ENCODE measurements at regions not wholly inside any gene's neighbourhood (a gene's known extent, or its start where the extent isn't known, plus 50 kb on each side); places are given as distances from the start of the nearest gene placed in this dataset.

GRCh38 chr1:34621916-34622315, 132.9 kb upstream of the GJB5 start:
- DNase-seq (no peak), ATAC-seq (no peak)
- TF ChIP-seq CTCF (IDR thresholded peaks at IDR 0.05) (no peak), POLR2A (IDR thresholded peaks at IDR 0.05) (no peak)
- H3K4me3 ChIP-seq, result no peak overlapping the region
- WGBS (ENCODE audit: insufficient coverage, low coverage, low lambda C conversion rate, missing lambda C conversion rate), result 40% methylated on average over 3 of the region's 4 CpGs
- no peak overlapping the region for H3K27ac ChIP-seq
- no peaks in the 10 kb centered on the region for H3K9me3 ChIP-seq
- H3K4me1 ChIP-seq, result no peaks in the 10 kb centered on the region
- no peaks in the 10 kb centered on the region for H3K36me3 ChIP-seq
- intact Hi-C loops (cut with DNase I), result no loop called here
- H3K27me3 ChIP-seq, result no peaks in the 10 kb centered on the region

- Histone ChIP-seq H3K27ac (no peak overlapping the region), H3K27me3 (no peaks in the 10 kb centered on the region), H3K9me3 (no peaks in the 10 kb centered on the region), H3K4me1 (no peaks in the 10 kb centered on the region), H3K4me3 (no peak overlapping the region), H3K36me3 (no peaks in the 10 kb centered on the region)
- WGBS (ENCODE audit: insufficient coverage, low coverage, low lambda C conversion rate, missing lambda C conversion rate), result 45% methylated on average over 3 of the region's 6 CpGs
- DNase-seq (no peak), ATAC-seq (no peak)
- TF ChIP-seq CTCF (IDR thresholded peaks at IDR 0.05), result no peak
- no peak for TF ChIP-seq POLR2A (IDR thresholded peaks at IDR 0.05)
- intact Hi-C loops (cut with DNase I), result no loop called here
These were observed 129.3 kb upstream of the GJB5 start for GRCh38 chr1:34625521-34626015.

GRCh38 chr1:34627465-34628240, 127.2 kb upstream of the GJB5 start:
- no peaks in the 10 kb centered on the region for H3K9me3 ChIP-seq
- ATAC-seq (no peak), DNase-seq (no peak)
- intact Hi-C loops (cut with DNase I), result no loop called here
- TF ChIP-seq POLR2A (IDR thresholded peaks at IDR 0.05) (no peak), CTCF (IDR thresholded peaks at IDR 0.05) (no peak)
- no peaks in the 10 kb centered on the region for H3K27me3 ChIP-seq
- no peak overlapping the region for H3K27ac ChIP-seq
- no peaks in the 10 kb centered on the region for H3K4me1 ChIP-seq
- no peaks in the 10 kb centered on the region for H3K36me3 ChIP-seq
- no peak overlapping the region for H3K4me3 ChIP-seq
- WGBS (ENCODE audit: insufficient coverage, low coverage, low lambda C conversion rate, missing lambda C conversion rate), result 32% methylated on average over 7 of the region's 10 CpGs

DNA sequence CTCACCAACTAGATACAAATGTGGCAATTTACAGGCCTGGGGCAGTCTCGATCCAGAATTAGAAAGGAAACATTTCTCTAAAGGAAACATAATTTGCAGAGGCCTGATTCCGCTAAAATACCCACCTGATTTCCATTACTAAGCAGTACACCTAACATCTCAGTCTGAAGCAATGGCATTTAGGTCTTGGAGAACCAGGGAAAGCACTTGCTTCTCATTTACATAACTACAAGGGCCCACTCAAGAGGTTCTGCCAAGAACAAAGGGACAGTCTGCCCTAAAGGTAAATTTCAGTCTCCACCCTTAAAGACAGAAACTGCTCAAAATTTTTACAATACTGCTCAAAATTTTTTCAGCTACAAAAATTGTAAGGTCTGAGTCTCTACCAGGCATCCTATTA, 123.7 kb upstream of the GJB5 start:
- H3K27ac ChIP-seq, result no peak overlapping the region
- TF ChIP-seq CTCF (IDR thresholded peaks at IDR 0.05) (no peak), POLR2A (IDR thresholded peaks at IDR 0.05) (no peak)
- DNase-seq (no peak), ATAC-seq (no peak)
- no peaks in the 10 kb centered on the region for H3K27me3 ChIP-seq
- H3K36me3 ChIP-seq, result no peaks in the 10 kb centered on the region
- intact Hi-C loops (cut with DNase I), result no loop called here
- H3K9me3 ChIP-seq, result no peaks in the 10 kb centered on the region
- H3K4me1 ChIP-seq, result no peaks in the 10 kb centered on the region
- no peak overlapping the region for H3K4me3 ChIP-seq
- 61% methylated on average over 2 of the region's 2 CpGs for WGBS (ENCODE audit: insufficient coverage, low coverage, low lambda C conversion rate, missing lambda C conversion rate)

Measured in right lobe of liver (tissue), 6 donors.